AG09309 (cell line): ENCODE measurements at regions not wholly inside any gene's neighbourhood (a gene's known extent, or its start where the extent isn't known, plus 50 kb on each side); places are given as distances from the start of the nearest gene placed in this dataset.

Experiments
- DNase-seq: peaks from one replicate; pipeline ENCODE4 v3.0.0-alpha.2; 2010; ENCODE audit warnings: low read depth
- H3K4me3 ChIP-seq: 2 replicates; pipeline ENCODE4 v1.5.1; 2011; ENCODE audit warnings: mild to moderate bottlenecking, low read depth, low read length, moderate library complexity; ENCODE audit not compliant: control insufficient read depth
- CTCF ChIP-seq: IDR thresholded peaks from 2 replicates; pipeline ENCODE4 v1.5.1; 2011; ENCODE audit warnings: mild to moderate bottlenecking, low read depth, low read length, inconsistent platforms; ENCODE audit not compliant: insufficient read depth, control insufficient read depth; ENCODE audit errors: missing control alignments

DNA sequence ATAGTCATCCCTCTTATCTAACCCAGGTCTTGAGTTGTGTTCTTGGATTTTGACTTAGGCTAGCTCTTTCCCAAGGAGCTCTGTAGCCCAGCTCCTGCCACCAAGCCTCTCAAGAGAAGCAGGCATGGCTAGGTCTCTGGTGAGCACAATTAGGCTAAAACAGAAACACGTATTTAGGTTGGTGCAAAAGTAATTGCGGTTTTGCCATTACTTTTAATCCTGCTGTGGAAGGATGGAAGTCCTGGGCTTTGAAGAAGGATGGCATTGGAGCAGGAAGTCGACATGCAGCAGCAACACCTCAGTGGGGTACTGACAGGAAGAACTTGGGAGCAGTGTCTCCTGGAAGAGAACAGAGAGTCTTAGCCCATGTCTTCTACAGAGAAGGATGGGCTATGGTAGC lies 80.0 kb upstream of the CCDC190 start:
- H3K4me3 ChIP-seq: no peak overlapping the region
- no peak for DNase-seq
- no peak for TF ChIP-seq CTCF

DNA sequence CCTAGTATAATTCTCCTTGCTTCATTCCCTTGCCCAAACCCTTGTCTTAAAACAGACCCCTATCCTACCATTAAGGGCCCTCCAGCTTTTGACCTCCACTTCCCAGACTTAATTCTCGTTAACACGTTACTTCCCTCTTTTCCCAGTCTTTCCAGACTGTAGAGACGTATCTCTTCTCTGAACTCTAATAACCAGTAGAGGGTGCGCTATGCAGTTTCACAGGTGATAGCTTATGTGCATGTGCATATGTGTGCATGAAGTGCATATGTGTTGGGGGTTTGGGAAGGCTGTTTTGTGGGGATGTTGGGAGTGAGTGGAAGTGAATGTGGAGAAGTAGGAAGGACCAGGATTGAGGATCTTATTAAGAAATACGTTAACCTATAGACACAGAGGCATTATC lies 78.1 kb upstream of the CCDC190 start:
- H3K4me3 ChIP-seq: no peak overlapping the region
- no peak for TF ChIP-seq CTCF
- DNase-seq: no peak

DNA sequence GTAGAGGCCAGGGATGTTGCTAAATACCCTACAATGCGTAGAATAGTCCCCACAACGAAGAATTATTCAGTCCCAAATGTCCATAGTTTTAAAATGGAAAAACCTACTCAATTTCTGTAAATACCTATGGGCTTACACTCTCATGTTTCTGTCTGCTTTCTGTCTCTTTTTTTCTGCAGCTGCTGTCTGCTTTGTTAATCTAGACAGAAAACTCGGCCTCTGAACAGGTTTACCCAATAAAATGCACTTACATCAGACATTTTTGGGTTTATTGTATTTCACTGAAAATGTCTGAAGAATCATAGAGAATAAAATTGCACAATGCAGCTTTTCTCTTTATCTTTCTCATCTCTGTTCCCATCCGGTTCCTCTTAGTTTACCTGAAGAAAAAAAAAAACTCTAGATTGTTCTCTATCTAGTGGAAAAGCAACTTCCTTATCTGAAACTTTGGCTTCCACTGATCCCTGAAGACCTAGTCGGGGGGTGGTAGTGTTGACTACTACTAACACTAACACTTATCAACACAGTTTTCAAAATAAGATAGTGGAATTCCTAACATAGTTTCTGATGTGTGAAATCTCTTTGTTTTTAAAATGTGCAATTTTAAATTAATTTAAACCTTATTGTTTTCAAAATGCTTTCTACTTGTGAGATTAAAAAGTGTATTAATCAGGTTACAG lies 76.9 kb upstream of the CCDC190 start:
- DNase-seq: peak; percentile 18
- H3K4me3 ChIP-seq: no peak overlapping the region
- TF ChIP-seq CTCF: no peak

- no peak overlapping the region for H3K4me3 ChIP-seq
- no peak for TF ChIP-seq CTCF
These were observed 70.1 kb upstream of the CCDC190 start for GRCh38 chr1:162930976-162931560.

GRCh38 chr1:162930532-162930931 lies 69.6 kb upstream of the CCDC190 start:
- no peak for TF ChIP-seq CTCF
- no peak for DNase-seq
- H3K4me3 ChIP-seq: no peak overlapping the region

More at GRCh38 chr1:162930976-162931560, 70.1 kb upstream of the CCDC190 start:
- no peak for DNase-seq

- no peak for TF ChIP-seq CTCF
- no peak for DNase-seq
- no peak overlapping the region for H3K4me3 ChIP-seq
These were observed 68.2 kb upstream of the CCDC190 start for GRCh38 chr1:162929177-162929576.
